CD4-positive, alpha-beta T cell treated with Interleukin-2 at 100 ng/mL for 4 hours (primary cell): ENCODE measurements at regions not wholly inside any gene's neighbourhood (a gene's known extent, or its start where the extent isn't known, plus 50 kb on each side); places are given as distances from the start of the nearest gene placed in this dataset.
"Not testable (repeated sequence)": the region's sequence is repeated elsewhere in the genome, so short reads cannot be mapped to it uniquely, and the experiment has no call there.

Experiments used
- DNase-seq: peaks from one replicate; pipeline ENCODE4 v3.0.0-alpha.2; 2020; ENCODE audit warnings: low spot score

- DNase-seq = no peak
Measured at GRCh38 chr9:107827884-107828283, 338.3 kb upstream of the KLF4 start.

GRCh38 chr9:107827304-107827703 lies 337.7 kb upstream of the KLF4 start:
- DNase-seq = no peak

GRCh38 chr9:107826688-107826983 lies 337.1 kb upstream of the KLF4 start:
- DNase-seq = not testable (repeated sequence)

- DNase-seq = no peak
Measured at GRCh38 chr9:107824556-107824955, 335.0 kb upstream of the KLF4 start.

GRCh38 chr9:107819772-107820565 lies 330.4 kb upstream of the KLF4 start:
- DNase-seq = no peak

GRCh38 chr9:107818503-107818829 lies 328.9 kb upstream of the KLF4 start:
- DNase-seq = not testable (repeated sequence)

- not testable (repeated sequence) for DNase-seq
Measured at GRCh38 chr9:107817595-107818502, 328.3 kb upstream of the KLF4 start.

GRCh38 chr9:107816561-107817021 lies 327.0 kb upstream of the KLF4 start:
- no peak for DNase-seq

GRCh38 chr9:107815782-107816560 lies 326.4 kb upstream of the KLF4 start:
- no peak for DNase-seq

- no peak for DNase-seq
Measured at GRCh38 chr9:107813287-107813686, 323.7 kb upstream of the KLF4 start.

GRCh38 chr9:107810461-107810961 lies 320.9 kb upstream of the KLF4 start:
- no peak for DNase-seq

GRCh38 chr9:107809871-107810460 lies 320.4 kb upstream of the KLF4 start:
- no peak for DNase-seq

- DNase-seq = no peak
Measured at GRCh38 chr9:107807183-107807582, 317.6 kb upstream of the KLF4 start.

GRCh38 chr9:107805201-107805600 lies 315.6 kb upstream of the KLF4 start:
- DNase-seq = no peak

GRCh38 chr9:107794259-107794658 lies 304.7 kb upstream of the KLF4 start:
- DNase-seq = no peak

GRCh38 chr9:107793541-107793940 lies 304.0 kb upstream of the KLF4 start:
- DNase-seq = no peak

- DNase-seq = no peak
Measured at GRCh38 chr9:107792596-107792995, 303.0 kb upstream of the KLF4 start.

- DNase-seq = no peak
Measured at GRCh38 chr9:107792006-107792405, 302.4 kb upstream of the KLF4 start.

- no peak for DNase-seq
Measured at GRCh38 chr9:107789001-107789700, 299.6 kb upstream of the KLF4 start.

GRCh38 chr9:107786561-107786960 lies 297.0 kb upstream of the KLF4 start:
- no peak for DNase-seq

GRCh38 chr9:107784235-107784958 lies 294.8 kb upstream of the KLF4 start:
- no peak for DNase-seq
